RWPE1 (cell line): ENCODE measurements at regions not wholly inside any gene's neighbourhood (a gene's known extent, or its start where the extent isn't known, plus 50 kb on each side); places are given as distances from the start of the nearest gene placed in this dataset.

Source experiments
- CTCF ChIA-PET: fragments of 350-600 bp; sonication (Branson Sonifier 250); formaldehyde crosslinking; extraction: SDS; loops from one replicate; lab custom pipeline; 2021; lab: Yijun Ruan, JAX
- POLR2A ChIA-PET: fragments of 400-600 bp; formaldehyde crosslinking; extraction: SDS; loops from one replicate; lab custom pipeline; 2020; ENCODE audit warnings: antibody characterized with exemption; ENCODE audit not compliant: low non-redundant PET; lab: Yijun Ruan, JAX
- DNase-seq: peaks from one replicate; pipeline ENCODE4 v3.0.0; 2012; ENCODE audit warnings: low spot score
- H3K27ac ChIP-seq: fragments of 450-650 bp; 2 replicates; pipeline ENCODE4 v1.5.1; 2017
- CTCF ChIP-seq: fragments of 450-650 bp; conservative IDR thresholded peaks from 2 replicates; pipeline ENCODE4 v1.5.1; 2017; ENCODE audit warnings: low read depth, mild to moderate bottlenecking

GRCh38 chr16:80300876-80301275, 239.9 kb upstream of the DYNLRB2 start:
- TF ChIP-seq CTCF, result no peak
- POLR2A ChIA-PET, result no interaction called here
- no peak for DNase-seq
- CTCF ChIA-PET, result no interaction called here
- H3K27ac ChIP-seq, result no peak overlapping the region

- no peak for TF ChIP-seq CTCF
- CTCF ChIA-PET, result no interaction called here
- no peak overlapping the region for H3K27ac ChIP-seq
- no peak for DNase-seq
- POLR2A ChIA-PET, result no interaction called here
Measured at GRCh38 chr16:80300456-80300855, 240.3 kb upstream of the DYNLRB2 start.

- ChIA-PET CTCF (no interaction called here), POLR2A (no interaction called here)
- DNase-seq, result no peak
- TF ChIP-seq CTCF, result no peak
- no peak overlapping the region for H3K27ac ChIP-seq
Measured at GRCh38 chr16:80299416-80299815, 241.4 kb upstream of the DYNLRB2 start.

GRCh38 chr16:80298676-80299075, 242.1 kb upstream of the DYNLRB2 start:
- TF ChIP-seq CTCF, result no peak
- H3K27ac ChIP-seq, result no peak overlapping the region
- POLR2A ChIA-PET, result no interaction called here
- CTCF ChIA-PET, result interaction anchor here (0.6 to 0.8 kb wide), 3 partner anchors 696 to 983 kb away, joined by 3 to 4 read pairs (median 4); no protein-coding TSS in a partner anchor
- DNase-seq, result no peak

GRCh38 chr16:80296034-80296433, 244.8 kb upstream of the DYNLRB2 start:
- no peak overlapping the region for H3K27ac ChIP-seq
- CTCF ChIA-PET, result no interaction called here
- no peak for TF ChIP-seq CTCF
- DNase-seq, result no peak
- POLR2A ChIA-PET, result no interaction called here

GRCh38 chr16:80294172-80294571, 246.6 kb upstream of the DYNLRB2 start:
- CTCF ChIA-PET, result no interaction called here
- POLR2A ChIA-PET, result no interaction called here
- DNase-seq, result no peak
- TF ChIP-seq CTCF, result no peak
- no peak overlapping the region for H3K27ac ChIP-seq

- ChIA-PET POLR2A (no interaction called here), CTCF (interaction anchor here (0.6 to 0.7 kb wide), 2 partner anchors 138 to 280 kb away, joined by 3 to 4 read pairs; no protein-coding TSS in a partner anchor)
- TF ChIP-seq CTCF, result no peak
- DNase-seq, result no peak
- no peak overlapping the region for H3K27ac ChIP-seq
Measured at GRCh38 chr16:80288616-80289015, 252.2 kb upstream of the DYNLRB2 start.
